Left kidney (tissue), 1 donor: ENCODE measurements at regions not wholly inside any gene's neighbourhood (a gene's known extent, or its start where the extent isn't known, plus 50 kb on each side); places are given as distances from the start of the nearest gene placed in this dataset.
A peak's percentile ranks its signal among the peaks of the same experiment; 100 is the strongest.

ENCODE experiments used
- DNase-seq: peaks from one replicate; pipeline ENCODE4 v3.0.0-alpha.2; 2013

- DNase-seq, result no peak
Observed at GRCh38 chr4:152112190-152112589, 351.4 kb upstream of the GATB start.

- no peak for DNase-seq
Observed at GRCh38 chr4:152110780-152111179, 350.0 kb upstream of the GATB start.

- DNase-seq, result peak; percentile 53
Observed at GRCh38 chr4:152109531-152110509, 349.0 kb upstream of the GATB start.

- DNase-seq, result no peak
Observed at GRCh38 chr4:152107736-152108500, 347.1 kb upstream of the GATB start.

DNA sequence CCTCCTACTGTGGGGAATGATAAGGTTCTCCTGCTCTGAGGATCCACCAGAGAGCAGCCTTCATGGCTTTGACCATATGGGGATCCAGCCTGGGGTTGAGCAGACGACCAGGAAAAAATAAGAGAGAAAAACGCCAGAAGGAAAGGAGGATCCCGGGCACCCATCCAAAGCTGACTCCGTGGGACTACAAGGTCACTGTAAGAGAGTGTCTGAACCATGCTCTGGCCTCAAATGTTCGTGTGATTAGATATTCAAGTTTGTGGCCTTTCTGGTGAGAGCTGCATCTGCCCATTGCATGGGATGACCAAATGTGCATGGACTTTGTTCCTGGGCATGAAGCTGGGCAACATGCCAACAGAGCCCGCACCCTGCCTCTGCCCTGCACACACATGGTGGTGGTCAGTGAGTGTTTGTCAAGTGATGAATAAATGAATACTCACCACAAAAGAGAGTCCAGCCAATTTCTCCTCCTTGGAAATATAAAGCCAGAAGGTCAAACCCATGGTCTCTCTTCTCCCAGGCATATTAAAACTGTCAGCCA lies 346.0 kb upstream of the GATB start:
- DNase-seq, result no peak

GRCh38 chr4:152106113-152106763 lies 345.4 kb upstream of the GATB start:
- no peak for DNase-seq

- DNase-seq, result no peak
Observed at GRCh38 chr4:152104901-152105357, 344.1 kb upstream of the GATB start.

DNA sequence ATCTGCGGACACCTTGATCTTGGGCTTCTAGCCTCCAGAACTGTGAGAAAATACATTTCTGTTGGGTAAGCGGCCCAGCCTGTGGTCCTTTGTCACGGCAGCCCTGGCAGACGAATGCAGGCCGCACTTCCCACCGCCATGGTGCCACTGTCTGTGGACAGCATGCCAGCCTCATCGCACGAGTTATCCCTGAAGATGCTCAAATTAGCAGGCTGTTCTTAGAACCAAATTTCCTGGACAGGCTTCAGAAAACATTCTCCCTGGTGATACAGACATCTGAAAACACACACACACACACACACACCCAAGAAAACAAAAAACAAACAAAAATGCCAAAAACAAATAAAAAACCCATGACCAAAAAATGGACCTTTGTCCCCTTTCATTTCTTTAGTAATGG lies 343.5 kb upstream of the GATB start:
- DNase-seq, result no peak

DNA sequence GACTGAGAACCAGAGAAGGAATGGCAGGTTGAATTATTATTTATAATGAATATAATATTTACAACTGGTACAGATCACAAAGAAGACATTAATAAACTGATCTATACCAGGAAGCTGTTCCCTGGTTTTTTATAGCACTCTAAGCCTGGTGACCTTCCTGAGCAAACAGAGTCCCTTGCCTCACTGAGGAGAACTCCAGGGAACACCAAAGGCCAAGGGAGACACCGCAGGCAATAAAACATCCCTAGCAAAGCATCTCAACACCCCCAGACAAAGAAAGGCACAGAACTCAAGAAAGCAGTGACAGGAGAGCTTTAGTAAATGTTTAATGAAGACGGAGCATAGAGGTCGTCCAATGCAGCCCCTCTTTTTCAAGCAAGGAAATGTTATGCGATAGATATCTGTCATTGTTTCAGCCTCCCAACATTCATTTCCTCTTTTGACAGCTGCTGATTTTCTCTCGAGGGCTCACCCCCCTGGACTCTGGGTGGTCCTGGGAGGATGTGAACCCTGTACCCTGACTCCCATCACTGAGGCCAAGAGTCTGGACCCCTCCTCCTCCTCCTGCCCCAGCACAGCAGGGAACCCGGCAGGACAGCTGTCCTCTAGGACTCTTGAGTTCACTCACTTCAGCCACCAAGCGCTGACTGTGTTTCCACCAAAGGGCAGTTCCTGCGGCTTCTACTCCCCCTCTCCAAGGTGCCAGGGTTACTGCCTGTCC lies 342.5 kb upstream of the GATB start:
- no peak for DNase-seq

- no peak for DNase-seq
Observed at GRCh38 chr4:152102436-152103000, 341.7 kb upstream of the GATB start.

- no peak for DNase-seq
Observed at GRCh38 chr4:152101556-152102435, 341.0 kb upstream of the GATB start.

DNA sequence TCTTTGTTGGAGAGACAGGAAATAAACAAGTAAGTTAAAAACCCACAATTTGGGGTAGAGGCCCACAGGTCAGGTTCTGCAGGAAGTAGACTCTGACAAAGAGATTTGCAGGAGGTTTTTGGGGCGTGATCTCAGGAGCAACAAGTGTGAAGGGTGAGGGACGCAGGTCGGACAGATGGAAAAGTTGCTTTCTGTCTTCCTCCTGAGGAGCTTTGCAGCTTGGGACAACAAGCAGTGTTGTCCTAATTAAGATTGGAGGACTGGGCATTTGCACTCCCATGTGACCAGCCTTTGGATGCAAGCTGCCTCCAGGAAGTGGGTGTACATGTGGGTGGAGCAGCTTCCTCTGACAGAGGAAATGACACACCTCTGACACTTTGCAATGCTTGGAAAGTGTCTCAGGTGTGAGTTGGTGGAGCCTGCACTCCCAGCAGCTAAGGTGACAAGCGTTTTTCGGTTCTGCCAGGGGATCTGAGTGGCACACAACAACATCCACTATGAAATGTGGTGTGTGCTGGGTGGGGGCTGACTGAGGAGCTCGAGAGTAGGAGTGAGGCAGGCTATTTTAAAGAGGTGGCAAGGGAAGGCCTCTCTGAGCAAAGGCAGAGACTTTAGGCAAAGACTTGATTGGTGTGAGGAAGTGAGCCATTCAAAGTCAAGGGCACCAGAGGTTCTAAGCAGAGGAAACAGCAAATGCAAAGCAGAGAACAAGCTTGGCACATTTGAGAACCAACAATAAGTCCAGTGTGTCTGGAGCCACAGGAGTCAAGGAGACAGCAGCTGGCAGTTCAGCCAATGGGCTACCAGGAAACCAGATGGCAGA lies 339.8 kb upstream of the GATB start:
- no peak for DNase-seq

- DNase-seq, result no peak
Observed at GRCh38 chr4:152099981-152100378, 339.2 kb upstream of the GATB start.

GRCh38 chr4:152099555-152099954 lies 338.7 kb upstream of the GATB start:
- DNase-seq, result no peak

- DNase-seq, result no peak
Observed at GRCh38 chr4:152099061-152099425, 338.2 kb upstream of the GATB start.

DNA sequence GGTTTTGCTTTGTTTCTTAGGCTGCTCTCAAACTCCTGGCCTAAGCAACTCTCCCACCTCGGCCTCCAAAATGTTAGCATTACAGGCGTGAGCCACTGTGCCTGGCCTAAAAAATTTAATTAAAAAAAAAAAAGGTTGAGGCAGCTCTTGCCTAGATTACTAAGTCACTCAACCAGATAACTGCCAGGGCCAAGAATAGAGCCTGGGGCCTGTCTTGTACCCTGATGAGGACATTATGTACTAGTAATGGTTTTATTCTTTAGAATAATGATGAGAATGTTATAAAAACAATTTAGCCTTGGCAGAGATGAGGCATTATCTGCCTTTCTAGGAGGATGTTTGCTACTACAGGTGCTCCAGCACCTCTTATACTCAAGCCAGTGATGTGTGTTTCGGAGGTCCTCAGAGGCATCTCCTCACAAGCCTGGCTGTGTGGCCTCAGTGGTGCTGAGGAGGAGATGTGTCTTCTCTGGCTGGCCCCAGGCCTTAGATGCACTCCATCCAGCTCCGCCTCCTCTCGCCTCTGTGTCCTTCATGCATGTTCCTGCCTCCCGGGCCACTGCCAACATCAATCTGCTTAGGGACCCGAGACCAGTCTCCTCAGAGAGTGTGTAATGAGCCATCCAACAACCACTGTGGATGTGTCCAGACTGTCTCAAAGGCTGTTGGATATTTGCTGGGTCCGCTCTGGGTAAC lies 337.7 kb upstream of the GATB start:
- no peak for DNase-seq

DNA sequence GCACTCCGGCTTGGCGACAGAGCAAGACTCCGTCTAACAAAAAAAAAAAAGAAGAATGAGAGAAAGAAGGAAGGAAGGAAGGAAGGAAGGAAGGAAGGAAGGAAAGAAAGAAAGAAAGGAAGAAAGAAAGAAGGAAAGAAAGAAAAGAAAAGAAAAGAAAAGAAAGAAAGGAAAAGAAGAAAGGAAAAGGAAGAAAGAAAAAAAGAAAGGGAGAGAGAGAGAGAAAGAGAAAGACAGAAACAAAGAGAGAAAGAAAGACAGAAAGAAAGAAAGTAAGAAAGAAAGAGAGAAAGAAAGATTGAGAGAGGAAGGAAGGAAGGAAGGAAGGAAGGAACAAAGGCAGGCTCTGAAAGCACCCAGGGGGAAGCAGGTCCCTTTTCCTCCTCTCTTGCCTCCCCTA lies 336.6 kb upstream of the GATB start:
- no peak for DNase-seq

DNA sequence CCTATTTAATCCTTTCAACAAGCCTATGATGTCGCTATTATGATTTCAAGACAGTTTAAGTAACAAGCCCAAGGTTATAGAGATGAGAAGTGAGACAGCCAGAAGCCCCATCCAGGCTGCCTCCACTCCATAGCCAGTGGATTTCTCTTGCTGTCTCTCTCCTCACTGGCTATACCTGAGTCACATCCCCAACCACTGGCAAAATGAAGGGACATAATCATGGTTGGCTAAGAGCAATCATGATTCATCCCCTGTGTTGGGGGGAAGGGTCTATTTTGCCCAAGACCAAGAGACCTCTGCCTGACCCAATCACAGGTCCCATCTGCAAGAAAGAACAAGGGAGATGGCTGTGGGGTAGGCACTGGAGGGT lies 334.9 kb upstream of the GATB start:
- DNase-seq, result no peak
